DMS 273 treated with DMSO at 0.1 percent for 48 hours (cell line): ENCODE measurements at regions not wholly inside any gene's neighbourhood (a gene's known extent, or its start where the extent isn't known, plus 50 kb on each side); places are given as distances from the start of the nearest gene placed in this dataset.
A peak's percentile ranks its signal among the peaks of the same experiment; 100 is the strongest.
"Not testable (repeated sequence)": the region's sequence is repeated elsewhere in the genome, so short reads cannot be mapped to it uniquely, and the experiment has no call there.

Source experiments
- DNase-seq: peaks from one replicate; lab custom pipeline; 2025; lab: John Stamatoyannopoulos, UW

- peak; percentile 9 for DNase-seq
Observed at GRCh38 chr3:174540116-174540908, 318.8 kb upstream of the NAALADL2 start.

- no peak for DNase-seq
Observed at GRCh38 chr3:174541708-174542315, 317.3 kb upstream of the NAALADL2 start.

DNA sequence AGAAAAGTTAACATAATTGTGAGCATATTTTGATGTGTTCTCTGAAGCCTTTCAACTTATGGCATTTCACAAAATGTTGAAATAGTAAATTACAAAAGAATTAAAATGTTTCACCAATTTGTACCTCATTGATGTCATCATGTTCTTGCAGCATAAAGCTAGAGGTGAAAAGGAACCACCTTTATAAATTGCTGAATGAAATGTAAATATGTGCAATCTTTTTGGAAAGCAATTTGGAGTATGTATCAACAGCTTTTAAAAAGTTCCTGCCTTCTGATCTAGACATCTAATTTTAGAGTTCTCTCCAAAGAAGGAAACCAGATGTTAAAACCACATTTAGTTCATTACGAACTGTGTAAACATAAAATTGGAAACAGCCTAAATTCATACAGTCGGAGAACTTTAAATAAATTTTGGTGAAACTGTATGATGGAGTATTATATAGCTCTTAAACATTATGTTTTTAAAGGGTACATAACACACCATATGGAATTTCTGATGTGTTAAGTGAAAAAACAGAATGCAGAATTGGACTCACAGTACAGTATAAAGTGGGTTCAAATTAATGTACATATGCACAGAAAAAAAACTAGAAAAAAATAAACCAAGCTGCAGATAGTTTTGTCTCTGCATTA lies 311.2 kb upstream of the NAALADL2 start:
- DNase-seq: no peak

- no peak for DNase-seq
Observed at GRCh38 chr3:174548841-174549623, 310.1 kb upstream of the NAALADL2 start.

DNA sequence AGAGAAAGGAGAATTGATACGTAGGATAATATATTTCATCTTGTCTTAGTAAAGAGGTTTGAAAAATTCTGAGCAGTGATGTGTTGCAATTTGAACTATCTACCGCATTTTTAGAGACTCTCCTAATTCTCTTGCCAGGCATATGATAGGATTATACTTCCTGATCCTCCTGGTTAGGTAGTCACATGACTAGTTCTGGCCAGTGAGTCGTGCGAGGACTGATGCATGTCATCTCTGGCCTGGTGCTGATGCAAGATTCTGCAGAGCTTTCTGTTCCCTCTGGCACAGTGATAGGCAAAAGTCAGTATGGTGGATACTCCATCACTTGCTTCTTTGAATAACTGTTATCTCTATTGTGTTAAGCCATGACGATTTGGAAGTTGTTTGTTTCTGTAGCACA lies 277.6 kb upstream of the NAALADL2 start:
- DNase-seq: no peak

- no peak for DNase-seq
Observed at GRCh38 chr3:174583396-174583795, 275.7 kb upstream of the NAALADL2 start.

GRCh38 chr3:174587137-174587536 lies 272.0 kb upstream of the NAALADL2 start:
- not testable (repeated sequence) for DNase-seq

- DNase-seq: no peak
Observed at GRCh38 chr3:174596447-174596982, 262.6 kb upstream of the NAALADL2 start.

DNA sequence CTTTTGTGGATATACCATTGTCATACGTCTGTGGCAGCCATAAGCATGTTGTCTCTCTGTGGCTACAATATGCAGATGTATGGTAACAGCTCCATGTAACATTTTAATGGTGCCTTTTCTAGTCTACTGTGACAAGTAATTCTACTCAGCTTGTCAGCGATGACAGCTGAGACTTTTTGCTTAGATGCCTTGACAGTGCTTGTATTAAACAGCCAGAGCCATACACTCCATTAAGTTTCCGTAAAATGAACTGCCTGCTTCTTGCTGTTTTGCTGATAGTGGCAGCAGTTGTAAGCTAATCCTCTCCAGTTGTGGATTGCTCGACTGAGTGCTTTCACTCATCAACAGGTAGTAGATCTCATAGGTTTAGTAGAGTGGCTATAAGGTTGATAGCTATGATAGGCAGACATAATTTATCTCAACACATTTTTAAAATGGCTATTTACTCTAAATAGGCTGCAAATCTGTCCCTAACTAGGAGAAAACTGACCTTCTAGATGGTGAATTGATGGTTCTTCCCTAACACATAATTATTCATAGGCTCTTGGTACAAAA lies 260.2 kb upstream of the NAALADL2 start:
- no peak for DNase-seq

GRCh38 chr3:174613173-174613572 lies 246.0 kb upstream of the NAALADL2 start:
- no peak for DNase-seq

DNA sequence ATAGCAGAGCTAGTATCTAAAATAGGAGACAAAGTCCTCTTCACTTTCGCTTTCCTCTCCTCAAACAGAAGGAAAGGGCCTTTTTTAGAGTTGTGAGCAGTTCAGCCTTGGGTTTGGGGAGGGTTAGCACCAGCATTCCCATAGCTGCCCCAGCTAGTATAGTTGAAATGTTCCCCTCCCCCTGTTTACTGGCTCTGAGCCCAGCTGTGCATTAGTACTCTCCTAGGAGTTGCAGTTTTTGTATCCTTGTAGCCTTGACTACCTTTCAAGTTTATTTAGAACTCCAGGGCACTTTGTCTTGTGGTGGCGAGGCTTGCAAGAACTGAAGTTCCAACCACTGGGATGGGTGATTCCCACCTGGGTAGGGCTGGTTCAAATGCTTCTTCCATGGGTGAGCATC lies 245.1 kb upstream of the NAALADL2 start:
- DNase-seq: no peak

- no peak for DNase-seq
Observed at GRCh38 chr3:174618368-174619080, 240.6 kb upstream of the NAALADL2 start.

- DNase-seq: no peak
Observed at GRCh38 chr3:174619239-174619638, 239.9 kb upstream of the NAALADL2 start.

- DNase-seq: no peak
Observed at GRCh38 chr3:174620138-174620537, 239.0 kb upstream of the NAALADL2 start.

DNA sequence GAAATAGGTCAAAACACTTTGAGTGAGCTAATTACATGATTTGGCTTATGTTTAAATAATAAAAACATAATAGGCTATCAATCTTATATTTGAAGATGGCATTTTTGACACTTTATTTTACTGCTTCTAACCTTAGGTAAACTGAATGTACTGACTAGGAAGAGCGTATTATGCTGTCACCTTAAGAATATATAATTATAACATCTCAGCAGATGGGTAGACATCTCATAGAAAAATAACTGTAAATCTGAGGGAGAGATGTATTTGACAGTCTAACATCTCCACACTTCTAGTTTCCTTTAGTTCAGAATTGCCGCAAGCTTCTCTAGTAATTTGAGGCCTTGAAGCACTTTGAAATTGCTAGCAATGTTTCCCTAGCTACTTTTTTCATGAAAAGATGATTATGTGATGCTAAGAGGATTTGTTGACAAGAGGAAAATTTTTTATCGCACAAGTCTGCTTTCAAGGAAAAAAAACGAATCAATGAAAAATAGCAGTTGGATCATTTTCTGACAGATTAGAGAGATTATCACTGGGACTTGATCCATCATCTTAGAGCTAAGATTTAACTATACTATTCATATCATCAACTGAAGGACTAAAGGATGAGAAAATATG lies 238.2 kb upstream of the NAALADL2 start:
- no peak for DNase-seq

- no peak for DNase-seq
Observed at GRCh38 chr3:174633342-174633741, 225.8 kb upstream of the NAALADL2 start.

- DNase-seq: no peak
Observed at GRCh38 chr3:174636451-174636850, 222.7 kb upstream of the NAALADL2 start.

DNA sequence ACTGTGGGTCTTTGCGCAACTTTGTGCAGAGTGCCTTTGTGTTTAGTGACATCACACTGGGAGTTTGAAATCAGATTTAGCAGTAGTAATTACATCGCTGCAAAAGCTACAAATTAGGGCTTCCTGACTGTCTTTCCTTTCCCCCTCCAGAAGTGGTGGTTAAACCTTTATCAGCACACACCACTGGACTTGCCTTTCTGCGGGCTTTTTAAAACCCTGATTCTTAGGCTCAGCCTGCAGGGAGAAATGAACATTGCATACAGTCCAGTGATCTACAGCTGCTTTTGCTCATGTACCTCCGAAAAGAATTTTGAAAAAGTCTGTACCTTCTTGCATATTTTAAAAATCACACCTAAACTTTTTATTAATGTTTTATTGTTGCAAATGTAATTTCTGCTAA lies 219.7 kb upstream of the NAALADL2 start:
- DNase-seq: no peak

- DNase-seq: no peak
Observed at GRCh38 chr3:174639970-174640369, 219.2 kb upstream of the NAALADL2 start.

GRCh38 chr3:174640932-174641331 lies 218.2 kb upstream of the NAALADL2 start:
- no peak for DNase-seq

- no peak for DNase-seq
Observed at GRCh38 chr3:174644287-174644686, 214.8 kb upstream of the NAALADL2 start.
